ENCODE measurements at regions not wholly inside any gene's neighbourhood (a gene's known extent, or its start where the extent isn't known, plus 50 kb on each side); places are given as distances from the start of the nearest gene placed in this dataset.
A peak's percentile ranks its signal among the peaks of the same experiment; 100 is the strongest.

- no peak for DNase-seq
Measured at GRCh38 chrX:38856670-38857265, 55.5 kb downstream of the MID1IP1 start.

- DNase-seq, result peak; percentile 1
Measured at GRCh38 chrX:38857736-38858523, 56.7 kb downstream of the MID1IP1 start.

- no peak for DNase-seq
Measured at GRCh38 chrX:38859602-38860001, 58.3 kb downstream of the MID1IP1 start.

- no peak for DNase-seq
Measured at GRCh38 chrX:38860106-38861013, 59.1 kb downstream of the MID1IP1 start.

- DNase-seq, result no peak
Measured at GRCh38 chrX:38861489-38861888, 60.2 kb downstream of the MID1IP1 start.

GRCh38 chrX:38862100-38862499, 60.8 kb downstream of the MID1IP1 start:
- no peak for DNase-seq

- no peak for DNase-seq
Measured at GRCh38 chrX:38864165-38864564, 62.9 kb downstream of the MID1IP1 start.

GRCh38 chrX:38868321-38868720, 67.1 kb downstream of the MID1IP1 start:
- DNase-seq, result no peak

- DNase-seq, result no peak
Measured at GRCh38 chrX:38868941-38869401, 67.7 kb downstream of the MID1IP1 start.

GRCh38 chrX:38870361-38870895, 69.2 kb downstream of the MID1IP1 start:
- no peak for DNase-seq

GRCh38 chrX:38871129-38872029, 70.1 kb downstream of the MID1IP1 start:
- no peak for DNase-seq

- DNase-seq, result no peak
Measured at GRCh38 chrX:38877366-38877765, 76.1 kb downstream of the MID1IP1 start.

GRCh38 chrX:38878641-38879340, 77.5 kb downstream of the MID1IP1 start:
- no peak for DNase-seq

GRCh38 chrX:38879631-38880220, 78.5 kb downstream of the MID1IP1 start:
- peak; percentile 1 for DNase-seq

- no peak for DNase-seq
Measured at GRCh38 chrX:38880296-38880854, 79.1 kb downstream of the MID1IP1 start.

- no peak for DNase-seq
Measured at GRCh38 chrX:38881066-38881465, 79.8 kb downstream of the MID1IP1 start.

GRCh38 chrX:38881727-38882126, 80.5 kb downstream of the MID1IP1 start:
- no peak for DNase-seq

- DNase-seq, result no peak
Measured at GRCh38 chrX:38882894-38883626, 81.8 kb downstream of the MID1IP1 start.

GRCh38 chrX:38886112-38886511, 84.9 kb downstream of the MID1IP1 start:
- DNase-seq, result no peak

- no peak for DNase-seq
Measured at GRCh38 chrX:38887222-38887621, 86.0 kb downstream of the MID1IP1 start.
